ENCODE measurements at regions not wholly inside any gene's neighbourhood (a gene's known extent, or its start where the extent isn't known, plus 50 kb on each side); places are given as distances from the start of the nearest gene placed in this dataset.
A peak's percentile ranks its signal among the peaks of the same experiment; 100 is the strongest.

DNA sequence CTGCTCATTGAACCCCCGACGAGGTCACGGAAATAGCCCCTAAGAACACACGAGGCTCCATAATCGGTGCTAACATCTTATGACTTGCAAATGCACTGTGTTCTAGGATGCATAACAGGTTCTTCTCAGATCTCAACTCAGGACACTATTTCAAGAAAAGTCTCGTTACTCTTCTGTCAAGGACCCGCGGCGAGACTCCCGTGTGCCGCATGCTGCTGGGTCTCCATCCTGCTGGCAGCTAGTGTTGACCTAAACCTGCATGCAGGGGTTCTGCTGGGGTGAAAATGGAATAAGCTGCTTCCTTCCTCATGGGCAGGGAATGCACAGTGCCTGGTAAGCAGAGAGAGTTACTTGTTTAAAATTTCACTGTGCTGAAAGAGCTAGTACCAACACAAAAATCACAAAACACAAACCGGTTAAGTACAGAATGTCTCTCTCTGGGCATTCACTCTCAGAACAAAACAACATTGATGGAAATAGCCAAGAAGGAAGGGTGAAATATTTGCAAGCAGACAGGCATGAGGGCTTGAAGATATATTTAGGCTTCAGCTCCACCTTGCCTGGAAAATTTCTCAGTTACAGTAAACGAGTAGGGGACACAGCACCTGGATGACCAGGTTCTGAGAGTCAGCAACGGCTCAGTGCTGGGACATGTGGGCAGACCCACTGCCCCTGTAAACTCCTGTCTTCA lies 416.5 kb downstream of the GADD45G start:
- Histone ChIP-seq H3K4me2 (ENCODE audit: low read length, poor library complexity, severe bottlenecking) (no peak overlapping the region), H2BK12ac (ENCODE audit: low read length in 2 of 2) (no peak overlapping the region), H3K27ac (ENCODE audit: low read length, poor library complexity, severe bottlenecking) (no peak overlapping the region), H3K4ac (ENCODE audit: low read depth in 1 of 2, low read length in 2 of 2) (no peak overlapping the region), H3K27me3 (ENCODE audit: control insufficient read depth in 1 of 2, insufficient read depth in 1 of 2, low read length in 2 of 2) (peaks cover 0 to 55% of the 10 kb centered on the region in 2 experiments), H3K23ac (ENCODE audit: low read length in 2 of 2) (no peak overlapping the region), H3K4me3 (ENCODE audit: insufficient read depth in 1 of 2, low read depth in 1 of 2, low read length in 2 of 2) (no peak overlapping the region), H3K79me1 (replicated peaks; ENCODE audit: low read length, poor library complexity, severe bottlenecking) (no peaks in the 10 kb centered on the region), H2AK5ac (ENCODE audit: low read length, severe bottlenecking) (no peak overlapping the region), H4K8ac (ENCODE audit: low read length) (no peak overlapping the region), H3K9me3 (ENCODE audit: control insufficient read depth, low read length) (no peaks in the 10 kb centered on the region), H3K18ac (ENCODE audit: low read depth in 1 of 2, low read length in 2 of 2) (no peak overlapping the region), H2BK5ac (ENCODE audit: low read depth, low read length, poor library complexity, severe bottlenecking) (no peak overlapping the region), H2AFZ (ENCODE audit: low read depth, low read length) (no peak overlapping the region), H4K91ac (ENCODE audit: low read length) (no peak overlapping the region), H3K9ac (ENCODE audit: low read length) (no peak overlapping the region), H3K36me3 (ENCODE audit: control insufficient read depth in 1 of 2, insufficient read depth in 2 of 2, low read depth in 1 of 2, low read length in 2 of 2) (no peaks in the 10 kb centered on the region), H3K14ac (ENCODE audit: low read length in 2 of 2) (no peak overlapping the region), H2BK15ac (ENCODE audit: low read depth, poor library complexity, severe bottlenecking) (no peak overlapping the region), H2BK120ac (ENCODE audit: low read depth, low read length) (no peak overlapping the region), H3K4me1 (ENCODE audit: control insufficient read depth, insufficient read depth, low read depth, low read length) (peaks cover 5% of the 10 kb centered on the region)
- DNase-seq = no peak
- WGBS = 97% methylated on average over 13 of the region's 14 CpGs

DNA sequence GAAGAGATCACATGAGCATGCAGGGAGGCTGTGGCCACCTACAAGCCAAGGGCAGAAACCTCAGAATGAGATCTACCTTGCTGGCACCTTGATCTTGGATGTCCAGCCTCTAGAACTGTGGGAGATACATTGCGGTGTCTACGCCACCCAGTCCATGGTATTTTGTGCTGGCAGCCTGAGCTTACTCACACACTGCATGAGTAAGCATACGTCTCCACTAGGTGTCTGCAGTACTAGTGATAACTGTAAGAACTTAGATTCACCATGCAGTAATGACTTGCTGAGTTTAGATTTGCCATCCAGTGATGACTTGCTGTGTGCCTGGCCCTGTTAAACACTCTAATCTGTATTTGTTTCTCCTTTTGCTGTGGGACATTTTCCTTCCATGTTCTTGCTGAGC lies 417.7 kb downstream of the GADD45G start:
- Histone ChIP-seq H2BK120ac (ENCODE audit: low read depth, low read length) (no peak overlapping the region), H3K4me1 (ENCODE audit: control insufficient read depth, insufficient read depth, low read depth, low read length) (peaks cover 4% of the 10 kb centered on the region), H3K23ac (ENCODE audit: low read length in 2 of 2) (no peak overlapping the region), H3K79me1 (replicated peaks; ENCODE audit: low read length, poor library complexity, severe bottlenecking) (no peaks in the 10 kb centered on the region), H3K27me3 (ENCODE audit: control insufficient read depth in 1 of 2, insufficient read depth in 1 of 2, low read length in 2 of 2) (peaks cover 0 to 49% of the 10 kb centered on the region in 2 experiments), H3K9ac (ENCODE audit: low read length) (no peak overlapping the region), H3K36me3 (ENCODE audit: control insufficient read depth in 1 of 2, insufficient read depth in 2 of 2, low read depth in 1 of 2, low read length in 2 of 2) (no peaks in the 10 kb centered on the region), H3K4ac (ENCODE audit: low read depth in 1 of 2, low read length in 2 of 2) (no peak overlapping the region), H3K18ac (ENCODE audit: low read depth in 1 of 2, low read length in 2 of 2) (no peak overlapping the region), H2BK5ac (ENCODE audit: low read depth, low read length, poor library complexity, severe bottlenecking) (no peak overlapping the region), H3K4me3 (ENCODE audit: insufficient read depth in 1 of 2, low read depth in 1 of 2, low read length in 2 of 2) (no peak overlapping the region), H3K9me3 (ENCODE audit: control insufficient read depth, low read length) (no peaks in the 10 kb centered on the region), H4K91ac (ENCODE audit: low read length) (no peak overlapping the region), H4K8ac (ENCODE audit: low read length) (no peak overlapping the region), H2AK5ac (ENCODE audit: low read length, severe bottlenecking) (no peak overlapping the region), H2BK15ac (ENCODE audit: low read depth, poor library complexity, severe bottlenecking) (no peak overlapping the region), H2BK12ac (ENCODE audit: low read length in 2 of 2) (no peak overlapping the region), H3K14ac (ENCODE audit: low read length in 2 of 2) (no peak overlapping the region), H3K27ac (ENCODE audit: low read length, poor library complexity, severe bottlenecking) (no peak overlapping the region), H3K4me2 (ENCODE audit: low read length, poor library complexity, severe bottlenecking) (no peak overlapping the region), H2AFZ (ENCODE audit: low read depth, low read length) (no peak overlapping the region)
- DNase-seq = peak; percentile 36
- 74% methylated on average over 3 of the region's 3 CpGs for WGBS

- peaks cover 0 to 35% of the 10 kb centered on the region in 2 experiments for H3K27me3 ChIP-seq (ENCODE audit: control insufficient read depth in 1 of 2, insufficient read depth in 1 of 2, low read length in 2 of 2)
- no peak overlapping the region for H3K4ac ChIP-seq (ENCODE audit: low read depth in 1 of 2, low read length in 2 of 2)
- no peak overlapping the region for H3K14ac ChIP-seq (ENCODE audit: low read length in 2 of 2)
- H2BK12ac ChIP-seq (ENCODE audit: low read length in 2 of 2) = no peak overlapping the region
- H3K4me1 ChIP-seq (ENCODE audit: control insufficient read depth, insufficient read depth, low read depth, low read length) = peaks cover 4% of the 10 kb centered on the region
- no peak overlapping the region for H2AK5ac ChIP-seq (ENCODE audit: low read length, severe bottlenecking)
- H3K27ac ChIP-seq (ENCODE audit: low read length, poor library complexity, severe bottlenecking) = no peak overlapping the region
- no peak overlapping the region for H3K4me2 ChIP-seq (ENCODE audit: low read length, poor library complexity, severe bottlenecking)
- no peak overlapping the region for H2AFZ ChIP-seq (ENCODE audit: low read depth, low read length)
- no peak overlapping the region for H3K9ac ChIP-seq (ENCODE audit: low read length)
- no peak overlapping the region for H3K4me3 ChIP-seq (ENCODE audit: insufficient read depth in 1 of 2, low read depth in 1 of 2, low read length in 2 of 2)
- H3K18ac ChIP-seq (ENCODE audit: low read depth in 1 of 2, low read length in 2 of 2) = no peak overlapping the region
- no peak overlapping the region for H2BK5ac ChIP-seq (ENCODE audit: low read depth, low read length, poor library complexity, severe bottlenecking)
- WGBS = 83% methylated on average over 5 of the region's 5 CpGs
- DNase-seq = no peak
- H3K36me3 ChIP-seq (ENCODE audit: control insufficient read depth in 1 of 2, insufficient read depth in 2 of 2, low read depth in 1 of 2, low read length in 2 of 2) = no peaks in the 10 kb centered on the region
- no peaks in the 10 kb centered on the region for H3K79me1 ChIP-seq (replicated peaks; ENCODE audit: low read length, poor library complexity, severe bottlenecking)
- H3K9me3 ChIP-seq (ENCODE audit: control insufficient read depth, low read length) = no peaks in the 10 kb centered on the region
- H4K8ac ChIP-seq (ENCODE audit: low read length) = no peak overlapping the region
- no peak overlapping the region for H3K23ac ChIP-seq (ENCODE audit: low read length in 2 of 2)
- H4K91ac ChIP-seq (ENCODE audit: low read length) = no peak overlapping the region
- H2BK15ac ChIP-seq (ENCODE audit: low read depth, poor library complexity, severe bottlenecking) = no peak overlapping the region
- H2BK120ac ChIP-seq (ENCODE audit: low read depth, low read length) = no peak overlapping the region
Observed at GRCh38 chr9:90023861-90024260, 419.0 kb downstream of the GADD45G start.

GRCh38 chr9:90024409-90024808 lies 419.6 kb downstream of the GADD45G start:
- no peak overlapping the region for H3K18ac ChIP-seq (ENCODE audit: low read depth in 1 of 2, low read length in 2 of 2)
- H3K23ac ChIP-seq (ENCODE audit: low read length in 2 of 2) = no peak overlapping the region
- H4K91ac ChIP-seq (ENCODE audit: low read length) = no peak overlapping the region
- no peak overlapping the region for H3K9ac ChIP-seq (ENCODE audit: low read length)
- H3K27me3 ChIP-seq (ENCODE audit: control insufficient read depth in 1 of 2, insufficient read depth in 1 of 2, low read length in 2 of 2) = peaks cover 0 to 30% of the 10 kb centered on the region in 2 experiments
- H3K79me1 ChIP-seq (replicated peaks; ENCODE audit: low read length, poor library complexity, severe bottlenecking) = no peaks in the 10 kb centered on the region
- H4K8ac ChIP-seq (ENCODE audit: low read length) = no peak overlapping the region
- H3K27ac ChIP-seq (ENCODE audit: low read length, poor library complexity, severe bottlenecking) = no peak overlapping the region
- no peak overlapping the region for H2BK5ac ChIP-seq (ENCODE audit: low read depth, low read length, poor library complexity, severe bottlenecking)
- H3K4me1 ChIP-seq (ENCODE audit: control insufficient read depth, insufficient read depth, low read depth, low read length) = peaks cover 4% of the 10 kb centered on the region
- WGBS = 89% methylated on average over 3 of the region's 3 CpGs
- no peak for DNase-seq
- H2AFZ ChIP-seq (ENCODE audit: low read depth, low read length) = no peak overlapping the region
- H2BK120ac ChIP-seq (ENCODE audit: low read depth, low read length) = no peak overlapping the region
- no peaks in the 10 kb centered on the region for H3K9me3 ChIP-seq (ENCODE audit: control insufficient read depth, low read length)
- H3K14ac ChIP-seq (ENCODE audit: low read length in 2 of 2) = no peak overlapping the region
- H3K36me3 ChIP-seq (ENCODE audit: control insufficient read depth in 1 of 2, insufficient read depth in 2 of 2, low read depth in 1 of 2, low read length in 2 of 2) = no peaks in the 10 kb centered on the region
- no peak overlapping the region for H3K4me2 ChIP-seq (ENCODE audit: low read length, poor library complexity, severe bottlenecking)
- peak overlapping the region in 1 of 2 experiments; percentile 4 for H2BK12ac ChIP-seq (ENCODE audit: low read length in 2 of 2)
- H2BK15ac ChIP-seq (ENCODE audit: low read depth, poor library complexity, severe bottlenecking) = no peak overlapping the region
- H3K4ac ChIP-seq (ENCODE audit: low read depth in 1 of 2, low read length in 2 of 2) = no peak overlapping the region
- H3K4me3 ChIP-seq (ENCODE audit: insufficient read depth in 1 of 2, low read depth in 1 of 2, low read length in 2 of 2) = no peak overlapping the region
- H2AK5ac ChIP-seq (ENCODE audit: low read length, severe bottlenecking) = no peak overlapping the region
